ENCODE measurements at regions not wholly inside any gene's neighbourhood (a gene's known extent, or its start where the extent isn't known, plus 50 kb on each side); places are given as distances from the start of the nearest gene placed in this dataset.

DNA sequence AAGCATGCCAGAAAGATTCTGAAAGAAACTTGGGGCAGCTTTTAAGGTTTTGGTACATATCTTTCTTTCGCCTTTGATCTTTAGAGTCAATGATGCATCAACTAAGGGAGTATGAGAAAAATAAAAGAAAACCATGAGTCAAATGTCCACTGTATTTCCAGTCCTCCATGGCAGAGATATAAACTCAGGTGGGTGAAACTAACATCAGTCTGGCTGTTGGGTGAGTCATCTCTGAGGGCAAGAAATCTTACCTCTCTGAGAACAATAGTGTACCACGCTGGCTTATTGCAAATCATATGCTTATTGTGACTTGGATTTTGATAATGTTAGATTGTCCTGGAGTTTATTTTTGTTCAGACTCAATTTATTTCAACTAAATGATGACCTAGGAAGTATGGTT is 521.0 kb downstream of the PLCL1 start:
- no peak for DNase-seq
- Histone ChIP-seq H3K9me3 (ENCODE audit: severe bottlenecking) (no peaks in the 10 kb centered on the region), H3K36me3 (no peaks in the 10 kb centered on the region), H3K4me3 (ENCODE audit: low read depth, low read length) (no peak overlapping the region), H3K27ac (no peak overlapping the region), H3K27me3 (ENCODE audit: insufficient read depth, low read depth, severe bottlenecking) (no peaks in the 10 kb centered on the region)
- TF ChIP-seq, protein P1, sequence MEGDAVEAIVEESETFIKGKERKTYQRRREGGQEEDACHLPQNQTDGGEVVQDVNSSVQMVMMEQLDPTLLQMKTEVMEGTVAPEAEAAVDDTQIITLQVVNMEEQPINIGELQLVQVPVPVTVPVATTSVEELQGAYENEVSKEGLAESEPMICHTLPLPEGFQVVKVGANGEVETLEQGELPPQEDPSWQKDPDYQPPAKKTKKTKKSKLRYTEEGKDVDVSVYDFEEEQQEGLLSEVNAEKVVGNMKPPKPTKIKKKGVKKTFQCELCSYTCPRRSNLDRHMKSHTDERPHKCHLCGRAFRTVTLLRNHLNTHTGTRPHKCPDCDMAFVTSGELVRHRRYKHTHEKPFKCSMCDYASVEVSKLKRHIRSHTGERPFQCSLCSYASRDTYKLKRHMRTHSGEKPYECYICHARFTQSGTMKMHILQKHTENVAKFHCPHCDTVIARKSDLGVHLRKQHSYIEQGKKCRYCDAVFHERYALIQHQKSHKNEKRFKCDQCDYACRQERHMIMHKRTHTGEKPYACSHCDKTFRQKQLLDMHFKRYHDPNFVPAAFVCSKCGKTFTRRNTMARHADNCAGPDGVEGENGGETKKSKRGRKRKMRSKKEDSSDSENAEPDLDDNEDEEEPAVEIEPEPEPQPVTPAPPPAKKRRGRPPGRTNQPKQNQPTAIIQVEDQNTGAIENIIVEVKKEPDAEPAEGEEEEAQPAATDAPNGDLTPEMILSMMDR (IDR thresholded peaks at IDR 0.05; ENCODE audit: low read depth, low read length), result no peak

DNA sequence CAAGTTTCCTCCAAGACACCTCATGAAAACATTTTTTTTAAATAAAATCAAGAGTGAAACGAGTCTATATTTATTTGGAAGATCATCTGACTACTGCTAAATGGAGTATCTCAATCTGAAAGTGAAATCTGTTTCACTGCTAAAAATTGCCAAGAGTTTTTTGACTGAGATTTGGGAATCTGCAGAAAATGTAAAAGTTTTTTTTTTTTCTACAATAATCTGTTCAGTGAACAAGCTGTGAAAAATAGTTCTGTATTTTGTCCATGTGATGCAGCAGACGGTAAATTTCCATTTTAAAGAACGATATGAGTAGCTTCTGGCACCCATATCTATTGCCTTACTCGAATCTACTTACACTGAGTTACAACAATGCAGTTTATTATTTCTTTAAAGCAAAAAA is 519.7 kb downstream of the PLCL1 start:
- Histone ChIP-seq H3K27me3 (ENCODE audit: insufficient read depth, low read depth, severe bottlenecking) (no peaks in the 10 kb centered on the region), H3K27ac (no peak overlapping the region), H3K36me3 (no peaks in the 10 kb centered on the region), H3K4me3 (ENCODE audit: low read depth, low read length) (no peak overlapping the region), H3K9me3 (ENCODE audit: severe bottlenecking) (no peaks in the 10 kb centered on the region)
- TF ChIP-seq, protein P1 (IDR thresholded peaks at IDR 0.05; ENCODE audit: low read depth, low read length), result no peak
- no peak for DNase-seq

- Histone ChIP-seq H3K9me3 (ENCODE audit: severe bottlenecking) (no peaks in the 10 kb centered on the region), H3K27me3 (ENCODE audit: insufficient read depth, low read depth, severe bottlenecking) (no peaks in the 10 kb centered on the region), H3K27ac (no peak overlapping the region), H3K36me3 (no peaks in the 10 kb centered on the region), H3K4me3 (ENCODE audit: low read depth, low read length) (no peak overlapping the region)
- TF ChIP-seq, protein P1 (IDR thresholded peaks at IDR 0.05; ENCODE audit: low read depth, low read length), result peak; percentile 44
- no peak for DNase-seq
These were observed 517.9 kb downstream of the PLCL1 start for GRCh38 chr2:198322275-198322674.

DNA sequence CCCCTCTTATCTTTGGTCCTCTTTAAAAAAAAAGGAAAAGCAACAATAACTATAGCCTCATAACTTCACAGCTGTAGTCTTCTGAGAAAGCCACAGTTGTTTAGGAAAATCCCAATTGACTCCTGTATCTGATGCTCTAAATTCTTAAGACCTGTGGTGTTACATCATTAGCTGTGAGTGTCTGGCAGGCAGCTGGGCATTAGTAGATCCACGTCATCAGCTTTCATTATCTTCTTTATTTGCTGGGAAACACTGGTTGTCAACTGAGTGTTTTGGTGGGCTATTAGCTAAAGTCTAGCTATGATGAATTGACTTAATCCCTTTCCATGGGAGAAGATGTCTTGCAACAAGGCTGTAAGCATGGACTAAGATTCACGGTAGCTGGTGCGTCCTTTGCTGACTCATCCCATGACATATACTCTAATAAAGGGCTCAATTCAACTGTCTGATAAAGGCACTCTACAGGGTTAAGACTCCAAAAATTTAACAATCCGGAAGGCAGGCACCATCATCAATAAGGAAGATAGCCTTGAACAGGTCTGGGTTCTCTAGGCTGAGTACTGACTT is 517.2 kb downstream of the PLCL1 start:
- no peaks in the 10 kb centered on the region for H3K27me3 ChIP-seq (ENCODE audit: insufficient read depth, low read depth, severe bottlenecking)
- no peaks in the 10 kb centered on the region for H3K36me3 ChIP-seq
- TF ChIP-seq, protein P1 (IDR thresholded peaks at IDR 0.05; ENCODE audit: low read depth, low read length), result no peak
- H3K27ac ChIP-seq, result no peak overlapping the region
- no peak overlapping the region for H3K4me3 ChIP-seq (ENCODE audit: low read depth, low read length)
- no peaks in the 10 kb centered on the region for H3K9me3 ChIP-seq (ENCODE audit: severe bottlenecking)
- DNase-seq, result no peak

GRCh38 chr2:198316852-198317396 is 512.5 kb downstream of the PLCL1 start:
- H3K27me3 ChIP-seq (ENCODE audit: insufficient read depth, low read depth, severe bottlenecking), result peaks cover 15% of the 10 kb centered on the region

More at GRCh38 chr2:198316852-198317396, 512.5 kb downstream of the PLCL1 start:
- H3K36me3 ChIP-seq, result no peaks in the 10 kb centered on the region
- no peak for DNase-seq
- H3K9me3 ChIP-seq (ENCODE audit: severe bottlenecking), result no peaks in the 10 kb centered on the region
- TF ChIP-seq, protein P1 (IDR thresholded peaks at IDR 0.05; ENCODE audit: low read depth, low read length), result no peak
- no peak overlapping the region for H3K4me3 ChIP-seq (ENCODE audit: low read depth, low read length)
- H3K27ac ChIP-seq, result no peak overlapping the region
